Right cardiac atrium (tissue), 5 donors: ENCODE measurements at regions not wholly inside any gene's neighbourhood (a gene's known extent, or its start where the extent isn't known, plus 50 kb on each side); places are given as distances from the start of the nearest gene placed in this dataset.

ENCODE experiments used
- ATAC-seq, 2 donors: fragments of 200-7000 bp; cut with Tn5 transposase; one replicate each; pipeline versions ENCODE4 v1.8.0 to v1.9.1; 2020; ENCODE audit warnings: moderate library complexity in 2 of 2, mild to moderate bottlenecking in 1 of 2
- DNase-seq, 3 donors: peaks; one replicate each; pipeline ENCODE4 v3.0.0-alpha.2; 2020
- H3K27ac ChIP-seq: one replicate; pipeline ENCODE4 v1.5.1; 2013; ENCODE audit warnings: mild to moderate bottlenecking, low read length, control low read depth, moderate library complexity
- H3K27me3 ChIP-seq: one replicate; pipeline ENCODE4 v1.6.1; 2013; ENCODE audit not compliant: control insufficient read depth, insufficient read depth
- H3K4me1 ChIP-seq: one replicate; pipeline ENCODE4 v1.6.1; 2013; ENCODE audit warnings: low read length; ENCODE audit not compliant: control insufficient read depth, insufficient read depth
- H3K4me3 ChIP-seq: one replicate; pipeline ENCODE4 v1.5.1; 2013; ENCODE audit warnings: low read length, control low read depth
- H3K9me3 ChIP-seq: one replicate; pipeline ENCODE4 v1.6.1; 2013; ENCODE audit warnings: low read length; ENCODE audit not compliant: control insufficient read depth
- WGBS: extraction: QIAGEN DNeasy Blood & Tissue Kit; methylation state at CpG from one replicate; pipeline ENCODE4 v1.1.7; 2013; 5-methylcytosine and 5-hydroxymethylcytosine counted together
- intact Hi-C, 4 donors: fragments of 100-400 bp; cut with DNase I; formaldehyde crosslinking; loops; one replicate each; pipeline versions ENCODE4 v1.11.0 to v1.14.0; 2022 to 2023
- donor health status: healthy with polysubstance abuse.
- donor health status: DM: no; HTN: yes; CAD: no.
- donor health status: DM: no; HTN: no; CAD: no.
- donor health status: DM: no; HTN: yes; CAD: no; lungs with severe emphysema.
- donor health status: DM: yes; HTN: yes; CAD: no.

GRCh38 chr2:172204762-172205161, 102.1 kb upstream of the DLX2 start:
- no peak for ATAC-seq
- no peaks in the 10 kb centered on the region for H3K27me3 ChIP-seq
- no peak for DNase-seq
- H3K9me3 ChIP-seq, result no peaks in the 10 kb centered on the region
- intact Hi-C loops, result no loop called here
- 82% methylated on average over 2 of the region's 2 CpGs for WGBS
- H3K4me1 ChIP-seq, result no peaks in the 10 kb centered on the region
- H3K4me3 ChIP-seq, result no peak overlapping the region
- no peak overlapping the region for H3K27ac ChIP-seq

- Histone ChIP-seq H3K27me3 (no peaks in the 10 kb centered on the region), H3K27ac (no peak overlapping the region), H3K9me3 (no peaks in the 10 kb centered on the region), H3K4me1 (no peaks in the 10 kb centered on the region), H3K4me3 (no peak overlapping the region)
- no peak for ATAC-seq
- 61% methylated on average over 4 of the region's 4 CpGs for WGBS
- intact Hi-C loops, result no loop called here
- DNase-seq, result no peak
Measured at GRCh38 chr2:172205292-172205691, 102.6 kb upstream of the DLX2 start.

- no peak overlapping the region for H3K27ac ChIP-seq
- H3K9me3 ChIP-seq, result no peaks in the 10 kb centered on the region
- no peaks in the 10 kb centered on the region for H3K4me1 ChIP-seq
- no peak for ATAC-seq
- 85% methylated on average over 5 of the region's 5 CpGs for WGBS
- no peak for DNase-seq
- no peaks in the 10 kb centered on the region for H3K27me3 ChIP-seq
- no peak overlapping the region for H3K4me3 ChIP-seq
- intact Hi-C loops, result no loop called here
Measured at GRCh38 chr2:172207911-172208310, 105.2 kb upstream of the DLX2 start.

GRCh38 chr2:172208791-172209325, 106.2 kb upstream of the DLX2 start:
- ATAC-seq, result peak in 1 of 2 donors; percentile 65

GRCh38 chr2:172210599-172210998, 107.9 kb upstream of the DLX2 start:
- no peaks in the 10 kb centered on the region for H3K9me3 ChIP-seq
- H3K27ac ChIP-seq, result no peak overlapping the region
- H3K4me1 ChIP-seq, result no peaks in the 10 kb centered on the region
- DNase-seq, result no peak
- ATAC-seq, result no peak
- H3K4me3 ChIP-seq, result no peak overlapping the region
- no peaks in the 10 kb centered on the region for H3K27me3 ChIP-seq
- intact Hi-C loops, result no loop called here

More at GRCh38 chr2:172208791-172209325, 106.2 kb upstream of the DLX2 start:
- WGBS, result 33% methylated on average over 6 of the region's 6 CpGs
- DNase-seq, result no peak
- H3K4me3 ChIP-seq, result no peak overlapping the region
- H3K27me3 ChIP-seq, result no peaks in the 10 kb centered on the region
- H3K4me1 ChIP-seq, result no peaks in the 10 kb centered on the region
- H3K9me3 ChIP-seq, result no peaks in the 10 kb centered on the region
- intact Hi-C loops, result no loop called here
- H3K27ac ChIP-seq, result no peak overlapping the region

GRCh38 chr2:172211512-172211911, 108.8 kb upstream of the DLX2 start:
- DNase-seq, result no peak
- intact Hi-C loops, result no loop called here
- no peak for ATAC-seq
- Histone ChIP-seq H3K27ac (no peak overlapping the region), H3K4me3 (no peak overlapping the region), H3K27me3 (no peaks in the 10 kb centered on the region), H3K4me1 (no peaks in the 10 kb centered on the region), H3K9me3 (no peaks in the 10 kb centered on the region)
- 42% methylated on average over 5 of the region's 5 CpGs for WGBS

- intact Hi-C loops, result no loop called here
- Histone ChIP-seq H3K27me3 (no peaks in the 10 kb centered on the region), H3K4me1 (no peaks in the 10 kb centered on the region), H3K9me3 (no peaks in the 10 kb centered on the region), H3K27ac (no peak overlapping the region), H3K4me3 (no peak overlapping the region)
- DNase-seq (no peak), ATAC-seq (no peak)
- 77% methylated on average over 12 of the region's 12 CpGs for WGBS
Measured at GRCh38 chr2:172213116-172213860, 110.6 kb upstream of the DLX2 start.

- no peaks in the 10 kb centered on the region for H3K9me3 ChIP-seq
- no peak for ATAC-seq
- H3K27me3 ChIP-seq, result no peaks in the 10 kb centered on the region
- WGBS, result 96% methylated on average over 2 of the region's 2 CpGs
- no peak overlapping the region for H3K4me3 ChIP-seq
- no peak for DNase-seq
- no peaks in the 10 kb centered on the region for H3K4me1 ChIP-seq
- no peak overlapping the region for H3K27ac ChIP-seq
- intact Hi-C loops, result no loop called here
Measured at GRCh38 chr2:172214252-172214651, 111.6 kb upstream of the DLX2 start.

- 68% methylated on average over 15 of the region's 15 CpGs for WGBS
- Histone ChIP-seq H3K27me3 (no peaks in the 10 kb centered on the region), H3K4me3 (no peak overlapping the region), H3K4me1 (no peaks in the 10 kb centered on the region), H3K9me3 (no peaks in the 10 kb centered on the region), H3K27ac (no peak overlapping the region)
- DNase-seq (peak in 1 of 3 donors; percentile 63), ATAC-seq (peak; percentile 50 to 53)
- intact Hi-C loops, result no loop called here
Measured at GRCh38 chr2:172215172-172215935, 112.7 kb upstream of the DLX2 start.

GRCh38 chr2:172215936-172216335, 113.2 kb upstream of the DLX2 start:
- DNase-seq (no peak), ATAC-seq (no peak)
- Histone ChIP-seq H3K27ac (no peak overlapping the region), H3K27me3 (no peaks in the 10 kb centered on the region), H3K4me3 (no peak overlapping the region), H3K4me1 (no peaks in the 10 kb centered on the region), H3K9me3 (no peaks in the 10 kb centered on the region)
- 68% methylated on average over 2 of the region's 2 CpGs for whole genome bisulfite sequencing
- intact Hi-C loops, result no loop called here

- no peaks in the 10 kb centered on the region for H3K9me3 ChIP-seq
- H3K4me1 ChIP-seq, result no peaks in the 10 kb centered on the region
- intact Hi-C loops, result no loop called here
- no peak overlapping the region for H3K4me3 ChIP-seq
- WGBS, result 93% methylated on average over 6 of the region's 6 CpGs
- no peak for DNase-seq
- no peak for ATAC-seq
- H3K27ac ChIP-seq, result no peak overlapping the region
- no peaks in the 10 kb centered on the region for H3K27me3 ChIP-seq
Measured at GRCh38 chr2:172216477-172216876, 113.8 kb upstream of the DLX2 start.
